HCT116 (cell line): ENCODE measurements at regions not wholly inside any gene's neighbourhood (a gene's known extent, or its start where the extent isn't known, plus 50 kb on each side); places are given as distances from the start of the nearest gene placed in this dataset.

Source experiments
- ATAC-seq: fragments of 200-7000 bp; cut with Tn5 transposase; 2 replicates; pipeline ENCODE4 v1.9.1; 2020; ENCODE audit warnings: mild to moderate bottlenecking, moderate library complexity
- BruUV-seq: library from RNA; stranded (reverse); fragments of 400-500 nt; replicated peaks from 2 replicates; lab custom pipeline; 2021; lab: Mats Ljungman, UMichigan
- CTCF ChIA-PET: fragments of 300-600 bp; sonication (Branson Sonifier 250); formaldehyde crosslinking; loops from one replicate; lab custom pipeline; 2021; ENCODE audit warnings: antibody characterized with exemption; lab: Charles Lee
- POLR2A ChIA-PET: fragments of 300-600, 350-600 bp; sonication (Branson Sonifier 250); formaldehyde crosslinking; loops from one replicate; lab custom pipeline; 2021; ENCODE audit warnings: antibody characterized with exemption; lab: Charles Lee
- RAD21 ChIA-PET, 2 experiments: fragments of 300-600 bp; sonication (Branson Sonifier 250); formaldehyde crosslinking; loops; one replicate each; lab custom pipeline; 2023; ENCODE audit warnings: low total read pairs in 2 of 2; ENCODE audit not compliant: uncharacterized antibody in 2 of 2, unreplicated experiment in 2 of 2, low non-redundant PET in 1 of 2; lab: Charles Lee
- DNase-seq: peaks from one replicate; pipeline ENCODE4 v3.0.0-alpha.2; 2010; ENCODE audit warnings: low read depth, low spot score
- H2AFZ ChIP-seq: fragments of 200-600 bp; shearing (Covaris generic), sonication (generic); 2 replicates; pipeline ENCODE4 v1.6.1; 2017; ENCODE audit warnings: low read depth, mixed run types, mixed read lengths, antibody characterized with exemption, low read length; ENCODE audit not compliant: poor library complexity, severe bottlenecking
- H3K27ac ChIP-seq: 2 replicates; pipeline ENCODE4 v1.5.1; 2012; ENCODE audit warnings: low read depth, low read length
- H3K27me3 ChIP-seq: fragments of 200-600 bp; sonication (generic); 2 replicates; pipeline ENCODE4 v1.6.1; 2016; ENCODE audit warnings: mixed run types, low read length, mixed read lengths; ENCODE audit not compliant: insufficient read depth
- H3K36me3 ChIP-seq, 2 experiments: fragments of 200-500 bp in 1 of 2; fragments of 200-600 bp in 1 of 2; sonication (Bioruptor generic) in 1 of 2; sonication (generic) in 1 of 2; 2 replicates each; pipeline versions ENCODE4 v1.5.1 to v1.6.1; 2014 to 2016; ENCODE audit warnings: low read length in 2 of 2, inconsistent platforms in 1 of 2, mixed read lengths in 1 of 2, mixed run types in 1 of 2; ENCODE audit not compliant: insufficient read depth in 2 of 2, control insufficient read depth in 1 of 2
- H3K4me1 ChIP-seq, 2 experiments: fragments of 200-600 bp in 1 of 2; sonication (generic) in 1 of 2; 2 replicates each; pipeline versions ENCODE4 v1.5.1 to v1.6.1; 2012 to 2017; ENCODE audit warnings: low read length in 2 of 2, inconsistent platforms in 1 of 2, mild to moderate bottlenecking in 1 of 2, mixed read lengths in 1 of 2, mixed run types in 1 of 2, moderate library complexity in 1 of 2; ENCODE audit not compliant: insufficient read depth in 2 of 2, control insufficient read depth in 1 of 2
- H3K4me2 ChIP-seq: fragments of 200-600 bp; sonication (generic); 2 replicates; pipeline ENCODE4 v1.6.1; 2017; ENCODE audit warnings: mixed run types, low read length, mixed read lengths
- H3K4me3 ChIP-seq, 2 experiments: fragments of 200-600 bp in 1 of 2; sonication (generic) in 1 of 2; replicated peaks in 1 of 2; 2 replicates each; pipeline ENCODE4 v1.5.1; 2011 to 2016; ENCODE audit warnings: low read length in 2 of 2, control low read depth in 1 of 2, low read depth in 1 of 2, mild to moderate bottlenecking in 1 of 2, mixed read lengths in 1 of 2, mixed run types in 1 of 2
- H3K79me2 ChIP-seq: fragments of 200-600 bp; sonication (generic); 2 replicates; pipeline ENCODE4 v1.6.1; 2017; ENCODE audit warnings: mild to moderate bottlenecking, mixed run types, low read length, moderate library complexity, mixed read lengths; ENCODE audit not compliant: insufficient read depth
- H3K9ac ChIP-seq: fragments of 200-600 bp; sonication (generic); 2 replicates; pipeline ENCODE4 v1.6.1; 2016; ENCODE audit warnings: low read length, mixed read lengths
- H3K9me2 ChIP-seq: fragments of 200-600 bp; sonication (generic), shearing (Covaris generic); 2 replicates; pipeline ENCODE4 v1.6.1; 2017; ENCODE audit warnings: mixed run types, mild to moderate bottlenecking, moderate library complexity; ENCODE audit not compliant: insufficient read depth
- H3K9me3 ChIP-seq, 2 experiments: fragments of 200-500 bp in 1 of 2; fragments of 200-600 bp in 1 of 2; sonication (Bioruptor generic) in 1 of 2; sonication (generic) in 1 of 2; 2 replicates each; pipeline ENCODE4 v1.6.1; 2014 to 2017; ENCODE audit warnings: low read length in 2 of 2, mixed read lengths in 2 of 2, inconsistent platforms in 1 of 2, low read depth in 1 of 2, mild to moderate bottlenecking in 1 of 2, mixed run types in 1 of 2, moderate library complexity in 1 of 2; ENCODE audit not compliant: control insufficient read depth in 1 of 2, insufficient read depth in 1 of 2
- H4K20me1 ChIP-seq: fragments of 200-600 bp; sonication (generic), shearing (Covaris generic); 2 replicates; pipeline ENCODE4 v1.6.1; 2017; ENCODE audit warnings: mixed run types, mild to moderate bottlenecking, moderate library complexity; ENCODE audit not compliant: insufficient read depth
- ATF3 ChIP-seq: IDR thresholded peaks from 2 replicates; pipeline ENCODE4 v1.6.1; 2012
- CBX3 ChIP-seq: IDR thresholded peaks from 2 replicates; pipeline ENCODE4 v1.6.1; 2012; ENCODE audit warnings: low read depth
- CEBPB ChIP-seq: IDR thresholded peaks from 2 replicates; pipeline ENCODE4 v1.6.1; 2012; ENCODE audit warnings: low read depth
- EGR1 ChIP-seq: IDR thresholded peaks from 2 replicates; pipeline ENCODE4 v1.6.1; 2012; ENCODE audit warnings: low read depth
- ELF1 ChIP-seq: IDR thresholded peaks from 2 replicates; pipeline ENCODE4 v1.6.1; 2012; ENCODE audit warnings: low read depth, borderline replicate concordance
- EZH2 ChIP-seq: fragments of 200-600 bp; sonication (generic); IDR thresholded peaks from 2 replicates; pipeline ENCODE4 v1.6.1; 2017; ENCODE audit warnings: antibody characterized with exemption, mixed run types
- EZH2phosphoT487 ChIP-seq: fragments of 200-600 bp; IDR thresholded peaks from 2 replicates; pipeline ENCODE4 v1.6.1; 2018; ENCODE audit warnings: antibody characterized with exemption, borderline replicate concordance
- FOSL1 ChIP-seq: IDR thresholded peaks from 2 replicates; pipeline ENCODE4 v1.6.1; 2012; ENCODE audit warnings: low read depth
- JUND ChIP-seq: IDR thresholded peaks from 2 replicates; pipeline ENCODE4 v1.6.1; 2012
- MAX ChIP-seq: IDR thresholded peaks from 2 replicates; pipeline ENCODE4 v1.6.1; 2012
- POLR2A ChIP-seq: IDR thresholded peaks from 2 replicates; pipeline ENCODE4 v1.7.0; 2011; ENCODE audit warnings: borderline replicate concordance; ENCODE audit not compliant: insufficient read depth, insufficient read length; ENCODE audit errors: extremely low read depth
- POLR2AphosphoS5 ChIP-seq: IDR thresholded peaks from 2 replicates; pipeline ENCODE4 v1.6.1; 2011; ENCODE audit warnings: mild to moderate bottlenecking, low read depth, low read length, moderate library complexity
- RAD21 ChIP-seq: IDR thresholded peaks from 2 replicates; pipeline ENCODE4 v1.6.1; 2012; ENCODE audit warnings: low read depth, mild to moderate bottlenecking
- SIN3A ChIP-seq: IDR thresholded peaks from 2 replicates; pipeline ENCODE4 v1.6.1; 2012; ENCODE audit warnings: low read depth
- SRF ChIP-seq: IDR thresholded peaks from 2 replicates; pipeline ENCODE4 v1.6.1; 2012; ENCODE audit warnings: low read depth
- ZBTB33 ChIP-seq: IDR thresholded peaks from 2 replicates; pipeline ENCODE4 v1.6.1; 2011; ENCODE audit warnings: mild to moderate bottlenecking, low read length, moderate library complexity; ENCODE audit not compliant: insufficient replicate concordance; ENCODE audit errors: extremely low read depth
- ZFX ChIP-seq: fragments of 450-650 bp; IDR thresholded peaks from 2 replicates; pipeline ENCODE4 v1.6.1; 2017
- ZNF274 ChIP-seq: fragments of 200-500 bp; sonication (Bioruptor generic); IDR thresholded peaks from 2 replicates; pipeline ENCODE4 v1.6.1; 2014; ENCODE audit warnings: mild to moderate bottlenecking, low read depth, low read length, inconsistent platforms
- intact Hi-C: fragments of 100-400 bp; cut with micrococcal nuclease; formaldehyde crosslinking; loops from 2 replicates; pipeline ENCODE4 v1.10.0; 2022

- H3K27me3 ChIP-seq: no peaks in the 10 kb centered on the region
- H3K9me2 ChIP-seq: no peaks in the 10 kb centered on the region
- H3K79me2 ChIP-seq: no peaks in the 10 kb centered on the region
- H3K27ac ChIP-seq: no peak overlapping the region
- no peaks in the 10 kb centered on the region; a peak in 1 of 4 replicates for H3K9me3 ChIP-seq
- DNase-seq (no peak), ATAC-seq (no peak)
- POLR2A ChIA-PET: no interaction called here
- no peaks in the 10 kb centered on the region for H3K4me1 ChIP-seq
- intact Hi-C loops: no loop called here
- BruUV-seq: no TSS peak
- no peak overlapping the region for H3K9ac ChIP-seq
- TF ChIP-seq RAD21 (no peak), EZH2phosphoT487 (no peak), MAX (no peak), ZFX (no peak), EZH2 (no peak), CBX3 (no peak), FOSL1 (no peak), POLR2A (no peak), SIN3A (no peak), CEBPB (no peak), SRF (no peak), JUND (no peak), ATF3 (no peak)
- RAD21 ChIA-PET: no interaction called here
- H2AFZ ChIP-seq: no peak overlapping the region
- CTCF ChIA-PET: no interaction called here
- no peaks in the 10 kb centered on the region for H4K20me1 ChIP-seq
- no peak overlapping the region for H3K4me3 ChIP-seq
- no peaks in the 10 kb centered on the region for H3K36me3 ChIP-seq
- no peak overlapping the region for H3K4me2 ChIP-seq
These were observed 262.0 kb upstream of the RARB start for GRCh38 chr3:25166016-25166415.

GRCh38 chr3:25169151-25169550 lies 258.9 kb upstream of the RARB start:
- RAD21 ChIA-PET: no interaction called here
- Histone ChIP-seq H3K9me3 (no peaks in the 10 kb centered on the region; a peak in 1 of 4 replicates), H3K27ac (no peak overlapping the region), H3K4me2 (no peak overlapping the region), H3K79me2 (no peaks in the 10 kb centered on the region), H4K20me1 (no peaks in the 10 kb centered on the region), H2AFZ (no peak overlapping the region), H3K36me3 (no peaks in the 10 kb centered on the region), H3K27me3 (no peaks in the 10 kb centered on the region), H3K9me2 (no peaks in the 10 kb centered on the region), H3K9ac (no peak overlapping the region), H3K4me1 (no peaks in the 10 kb centered on the region), H3K4me3 (no peak overlapping the region)
- no peak for TF ChIP-seq JUND
- no peak for TF ChIP-seq POLR2AphosphoS5
- no peak for TF ChIP-seq MAX
- no peak for TF ChIP-seq EGR1
- no peak for TF ChIP-seq ELF1
- no peak for TF ChIP-seq EZH2
- TF ChIP-seq ZNF274: no peak
- no peak for TF ChIP-seq SRF
- no peak for TF ChIP-seq ZBTB33
- no peak for ATAC-seq
- intact Hi-C loops: no loop called here
- no TSS peak for BruUV-seq
- no peak for DNase-seq
- POLR2A ChIA-PET: no interaction called here
- CTCF ChIA-PET: no interaction called here
